GM13977 (cell line): ENCODE measurements at regions not wholly inside any gene's neighbourhood (a gene's known extent, or its start where the extent isn't known, plus 50 kb on each side); places are given as distances from the start of the nearest gene placed in this dataset.

Experiments used
- DNase-seq: peaks from one replicate; pipeline ENCODE4 v3.0.0; 2012; ENCODE audit warnings: low spot score
- CTCF ChIP-seq: IDR thresholded peaks from 2 replicates; pipeline ENCODE4 v1.5.1; 2012; ENCODE audit warnings: mild to moderate bottlenecking, control low read depth; ENCODE audit not compliant: insufficient read depth; ENCODE audit errors: extremely low read depth, missing control alignments
- in situ Hi-C: fragments of 300-500 bp; cut with MboI; formaldehyde crosslinking; loops from one replicate; pipeline ENCODE4 v1.12.0; 2022; ENCODE audit warnings: low sequenced_read_pairs, low pct_unique_long_range_greater_than_20kb, mixed read lengths, inconsistent platforms; ENCODE audit not compliant: unreplicated experiment

DNA sequence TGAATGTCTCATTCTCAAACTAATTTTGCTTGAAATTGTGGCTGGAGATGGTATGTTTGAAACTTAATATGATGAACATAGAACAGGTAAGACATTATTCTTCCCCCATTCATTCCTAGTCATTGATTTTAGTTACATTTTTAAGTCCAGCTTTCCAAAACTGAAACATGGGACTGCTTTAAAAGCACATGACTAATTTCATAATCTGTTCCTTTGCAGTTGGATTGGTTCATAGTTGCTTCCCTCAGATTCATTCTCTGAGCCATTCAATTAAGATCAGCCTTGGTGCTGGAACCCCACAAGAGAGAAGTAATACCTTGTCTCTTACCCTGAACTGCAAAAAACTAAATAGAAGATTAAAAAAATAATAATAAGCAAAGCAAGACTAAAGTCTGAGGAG, 87.5 kb upstream of the TGFBR2 start:
- in situ Hi-C loops, result no loop called here
- DNase-seq, result no peak
- TF ChIP-seq CTCF, result no peak

DNA sequence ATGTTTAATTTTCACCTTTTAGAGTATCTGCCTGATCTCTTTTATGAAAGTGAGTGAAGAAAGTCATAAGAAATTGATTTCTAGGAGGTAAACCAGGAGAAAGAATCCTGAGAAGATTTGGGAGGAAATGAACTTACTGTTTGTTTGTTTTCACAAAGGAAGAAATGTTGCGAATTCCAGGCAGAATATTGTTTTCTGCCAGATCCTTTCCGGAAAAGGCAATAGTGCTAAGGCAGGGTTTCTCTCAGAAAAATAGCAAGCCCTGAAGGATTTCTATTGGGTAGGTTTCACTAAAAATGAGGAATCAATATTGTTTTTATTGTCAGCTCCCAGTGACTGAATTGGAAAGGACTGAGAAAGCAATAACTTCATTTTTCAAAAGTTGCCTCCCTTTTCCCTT, 85.7 kb upstream of the TGFBR2 start:
- no peak for TF ChIP-seq CTCF
- in situ Hi-C loops, result no loop called here
- DNase-seq, result no peak

- in situ Hi-C loops, result no loop called here
- no peak for DNase-seq
Observed at GRCh38 chr3:30521156-30521715, 85.2 kb upstream of the TGFBR2 start.

DNA sequence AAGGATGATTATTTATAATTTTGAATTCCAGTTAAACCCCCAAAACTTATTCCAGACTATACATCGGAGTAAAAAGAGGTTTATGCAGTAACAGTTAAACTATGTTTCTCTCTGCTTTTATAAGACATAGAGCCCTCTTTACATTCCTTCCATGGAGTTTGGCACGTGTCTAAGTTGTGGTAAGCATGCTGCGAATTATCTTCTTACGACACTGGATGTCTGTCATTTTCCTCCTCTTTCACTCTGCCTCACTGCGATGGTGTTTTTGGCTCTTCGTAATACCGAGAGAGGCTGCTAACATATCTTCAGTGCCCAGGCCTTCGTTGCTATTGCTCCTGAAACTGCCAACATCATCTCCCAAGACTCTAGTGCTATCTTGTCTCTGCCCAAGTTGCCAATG, 83.9 kb upstream of the TGFBR2 start:
- no peak for DNase-seq
- in situ Hi-C loops, result no loop called here
- no peak for TF ChIP-seq CTCF

More at GRCh38 chr3:30521156-30521715, 85.2 kb upstream of the TGFBR2 start:
- no peak for TF ChIP-seq CTCF

- DNase-seq, result no peak
- in situ Hi-C loops, result no loop called here
- TF ChIP-seq CTCF, result no peak
Observed at GRCh38 chr3:30523366-30523765, 83.0 kb upstream of the TGFBR2 start.

- TF ChIP-seq CTCF, result no peak
- DNase-seq, result no peak
- in situ Hi-C loops, result no loop called here
Observed at GRCh38 chr3:30524357-30525040, 81.9 kb upstream of the TGFBR2 start.
